IMR-90 (cell line): ENCODE measurements at regions not wholly inside any gene's neighbourhood (a gene's known extent, or its start where the extent isn't known, plus 50 kb on each side); places are given as distances from the start of the nearest gene placed in this dataset.
A peak's percentile ranks its signal among the peaks of the same experiment; 100 is the strongest.

Experiments used
- ATAC-seq: fragments of 200-7000 bp; cut with Tn5 transposase; 2 replicates; pipeline ENCODE4 v1.9.1; 2020; ENCODE audit warnings: low read depth, mild to moderate bottlenecking, moderate library complexity
- BruUV-seq: library from RNA; stranded (reverse); fragments of 400-500 nt; replicated peaks from 2 replicates; lab custom pipeline; 2021; lab: Mats Ljungman, UMichigan
- CTCF ChIA-PET: fragments of 300-600 bp; formaldehyde crosslinking; extraction: SDS; loops from one replicate; lab custom pipeline; 2021; ENCODE audit warnings: antibody characterized with exemption; lab: Yijun Ruan, JAX
- POLR2A ChIA-PET: fragments of 300-600 bp; sonication (Branson Sonifier 250); formaldehyde crosslinking; loops from one replicate; lab custom pipeline; 2022; ENCODE audit warnings: antibody characterized with exemption; ENCODE audit not compliant: unreplicated experiment; lab: Charles Lee
- DNase-seq: peaks from one replicate; pipeline ENCODE4 v3.0.0; 2013
- H2AFZ ChIP-seq: replicated peaks from 2 replicates; pipeline ENCODE3; 2013; ENCODE audit warnings: low read length, mild to moderate bottlenecking; ENCODE audit not compliant: poor library complexity
- H2AK5ac ChIP-seq: 2 replicates; pipeline ENCODE4 v1.6.1; 2013; ENCODE audit warnings: low read depth, low read length, inconsistent platforms
- H2AK9ac ChIP-seq: replicated peaks from 2 replicates; pipeline ENCODE3; 2013; ENCODE audit warnings: mild to moderate bottlenecking, low read depth, low read length, moderate library complexity; ENCODE audit not compliant: poor library complexity
- H2BK120ac ChIP-seq: 2 replicates; pipeline ENCODE4 v1.6.1; 2013; ENCODE audit warnings: low read depth, low read length, inconsistent platforms
- H2BK15ac ChIP-seq: 3 replicates; pipeline ENCODE4 v1.6.1; 2013; ENCODE audit warnings: low read depth, low read length, inconsistent platforms
- H2BK20ac ChIP-seq: 2 replicates; pipeline ENCODE4 v1.6.1; 2013; ENCODE audit warnings: low read depth, mild to moderate bottlenecking, inconsistent platforms, low read length, moderate library complexity
- H2BK5ac ChIP-seq: 2 replicates; pipeline ENCODE4 v1.6.1; 2013; ENCODE audit warnings: mild to moderate bottlenecking, low read depth, low read length, inconsistent platforms; ENCODE audit not compliant: poor library complexity, severe bottlenecking
- H3K14ac ChIP-seq: replicated peaks from 2 replicates; pipeline ENCODE4 v1.6.1; 2013; ENCODE audit warnings: low read depth, low read length, inconsistent platforms
- H3K18ac ChIP-seq: 2 replicates; pipeline ENCODE4 v1.6.1; 2013; ENCODE audit warnings: low read depth, low read length, control low read depth
- H3K23ac ChIP-seq: 2 replicates; pipeline ENCODE4 v1.6.1; 2013; ENCODE audit warnings: low read depth, low read length, inconsistent platforms
- H3K27ac ChIP-seq: 2 replicates; pipeline ENCODE4 v1.5.1; 2013; ENCODE audit warnings: mild to moderate bottlenecking, control low read depth, low read length; ENCODE audit not compliant: insufficient read depth
- H3K27me3 ChIP-seq: 2 replicates; pipeline ENCODE4 v1.6.1; 2013; ENCODE audit warnings: low read length; ENCODE audit not compliant: control insufficient read depth, insufficient read depth
- H3K36me3 ChIP-seq: 2 replicates; pipeline ENCODE4 v1.6.1; 2013; ENCODE audit warnings: low read length, mixed read lengths; ENCODE audit not compliant: control insufficient read depth, insufficient read depth
- H3K4ac ChIP-seq: 2 replicates; pipeline ENCODE4 v1.6.1; 2013; ENCODE audit warnings: low read depth, low read length, inconsistent platforms
- H3K4me1 ChIP-seq: 2 replicates; pipeline ENCODE4 v1.6.1; 2013; ENCODE audit warnings: low read length, mixed read lengths; ENCODE audit not compliant: control insufficient read depth, insufficient read depth
- H3K4me2 ChIP-seq: 2 replicates; pipeline ENCODE4 v1.6.1; 2013; ENCODE audit warnings: low read depth, mild to moderate bottlenecking, control low read depth, low read length, moderate library complexity
- H3K4me3 ChIP-seq: 2 replicates; pipeline ENCODE4 v1.5.1; 2013; ENCODE audit warnings: low read depth, mild to moderate bottlenecking, control low read depth, low read length, moderate library complexity; ENCODE audit not compliant: insufficient read depth
- H3K56ac ChIP-seq: 2 replicates; pipeline ENCODE4 v1.6.1; 2013; ENCODE audit warnings: low read length, inconsistent platforms; ENCODE audit not compliant: insufficient read depth; ENCODE audit errors: extremely low read depth
- H3K79me1 ChIP-seq, 2 experiments: 2 replicates each; pipeline ENCODE4 v1.6.1; 2013; ENCODE audit warnings: low read length in 2 of 2, inconsistent platforms in 1 of 2, low read depth in 1 of 2
- H3K9ac ChIP-seq: 2 replicates; pipeline ENCODE4 v1.6.1; 2013; ENCODE audit warnings: low read depth, low read length, control low read depth
- H3K9me1 ChIP-seq: 2 replicates; pipeline ENCODE4 v1.6.1; 2013; ENCODE audit warnings: low read length, inconsistent platforms; ENCODE audit not compliant: insufficient read depth
- H3K9me3 ChIP-seq: 2 replicates; pipeline ENCODE4 v1.6.1; 2013; ENCODE audit warnings: low read length; ENCODE audit not compliant: control insufficient read depth, insufficient read depth
- H4K20me1 ChIP-seq: 2 replicates; pipeline ENCODE4 v1.6.1; 2013; ENCODE audit warnings: low read length, inconsistent platforms; ENCODE audit not compliant: insufficient read depth
- H4K5ac ChIP-seq: 2 replicates; pipeline ENCODE4 v1.6.1; 2013; ENCODE audit warnings: mild to moderate bottlenecking, low read depth, low read length, control low read depth
- H4K8ac ChIP-seq, 2 experiments: 2 replicates each; pipeline ENCODE4 v1.6.1; 2013; ENCODE audit warnings: low read depth in 2 of 2, low read length in 2 of 2, control low read depth in 1 of 2, inconsistent platforms in 1 of 2
- H4K91ac ChIP-seq: 2 replicates; pipeline ENCODE4 v1.6.1; 2013; ENCODE audit warnings: low read depth, low read length, inconsistent platforms; ENCODE audit not compliant: insufficient read depth
- BHLHE40 ChIP-seq: fragments of 150-350 bp; IDR thresholded peaks from 2 replicates; pipeline ENCODE4 v1.6.1; 2016; ENCODE audit warnings: mild to moderate bottlenecking, low read depth, low read length
- CHD1 ChIP-seq: IDR thresholded peaks from 2 replicates; pipeline ENCODE4 v1.6.1; 2012; ENCODE audit warnings: low read depth, low read length, improper control_type of control experiment
- MAFK ChIP-seq: IDR thresholded peaks from 2 replicates; pipeline ENCODE4 v1.6.1; 2012; ENCODE audit warnings: low read depth, low read length, improper control_type of control experiment
- MAZ ChIP-seq: IDR thresholded peaks from 2 replicates; pipeline ENCODE4 v1.6.1; 2012; ENCODE audit warnings: low read depth, mild to moderate bottlenecking, low read length, improper control_type of control experiment, moderate library complexity, borderline replicate concordance
- NFE2L2 ChIP-seq: fragments of 150-350 bp; IDR thresholded peaks from 2 replicates; pipeline ENCODE4 v1.6.1; 2016; ENCODE audit warnings: low read depth, mild to moderate bottlenecking, low read length
- RAD21 ChIP-seq: IDR thresholded peaks from 2 replicates; pipeline ENCODE4 v1.6.1; 2012; ENCODE audit warnings: low read length, improper control_type of control experiment
- RCOR1 ChIP-seq: IDR thresholded peaks from 2 replicates; pipeline ENCODE4 v1.6.1; 2012; ENCODE audit warnings: mild to moderate bottlenecking, low read length, improper control_type of control experiment; ENCODE audit not compliant: insufficient replicate concordance
- RFX5 ChIP-seq: IDR thresholded peaks from 2 replicates; pipeline ENCODE4 v1.8.0; 2012; ENCODE audit warnings: low read depth, mild to moderate bottlenecking, low read length, moderate library complexity
- SMC3 ChIP-seq: fragments of 150-350 bp; IDR thresholded peaks from 2 replicates; pipeline ENCODE4 v1.6.1; 2016; ENCODE audit warnings: low read depth, mild to moderate bottlenecking, antibody characterized with exemption, low read length, moderate library complexity
- WGBS, 2 experiments: methylation state at CpG; one replicate each; pipeline versions ENCODE4 v1.1.5 to v1.1.7; 2013; ENCODE audit warnings: missing lambda C conversion rate in 2 of 2; ENCODE audit not compliant: insufficient read length in 1 of 2; ENCODE audit errors: extremely low coverage in 2 of 2; 5-methylcytosine and 5-hydroxymethylcytosine counted together
- dilution Hi-C: fragments of 300-500 bp; cut with HindIII; formaldehyde crosslinking; loops from one replicate; pipeline ENCODE4 v1.14.3; 2018; ENCODE audit warnings: low sequenced_read_pairs; ENCODE audit not compliant: unreplicated experiment
- in situ Hi-C: fragments of 300-500 bp; cut with MboI; formaldehyde crosslinking; loops from 3 replicates; pipeline ENCODE4 v1.14.3; 2019; ENCODE audit warnings: low sequenced_read_pairs, inconsistent platforms, mixed read lengths
- intact Hi-C: fragments of 100-400 bp; cut with micrococcal nuclease; formaldehyde crosslinking; loops from 2 replicates; pipeline ENCODE4 v1.10.0; 2022
- TF ChIP-seq, protein P1 (sequence below): conservative IDR thresholded peaks from 2 replicates; pipeline ENCODE4 v1.5.1; 2012; ENCODE audit warnings: mild to moderate bottlenecking, low read depth, low read length, improper control_type of control experiment
- TF ChIP-seq, protein P2 (sequence below): fragments of 150-350 bp; IDR thresholded peaks from 2 replicates; pipeline ENCODE4 v1.6.1; 2016; ENCODE audit warnings: low read depth, mild to moderate bottlenecking, low read length, moderate library complexity, borderline replicate concordance

DNA sequence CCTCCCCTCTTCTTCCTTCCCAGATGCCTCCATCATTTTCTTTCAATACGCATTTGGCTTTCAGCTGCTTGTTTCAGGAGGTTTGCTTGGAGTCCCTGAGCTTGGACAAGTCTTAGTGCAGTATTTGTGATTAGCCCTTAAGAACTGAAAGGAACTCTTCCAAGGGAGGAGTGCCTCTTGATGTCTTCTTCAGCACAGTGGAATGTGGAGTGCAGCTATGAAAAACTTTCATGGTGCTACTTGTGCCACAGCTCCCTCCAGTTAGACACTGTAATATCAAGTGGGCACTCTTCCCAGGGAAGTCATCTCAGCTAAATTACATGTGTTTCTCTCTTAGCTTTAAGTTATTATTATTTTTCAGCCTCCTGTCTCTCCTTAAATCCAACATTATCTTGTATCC lies 173.1 kb downstream of the NECTIN3 start:
- CTCF ChIA-PET: interaction anchor here (1.0 kb wide), 1 partner anchor 27 kb away, joined by 3 read pairs; no protein-coding TSS in a partner anchor

More for the DNA sequence above, 173.1 kb downstream of the NECTIN3 start:
- no peak overlapping the region for H3K27ac ChIP-seq
- dilution Hi-C loops (no loop called here), in situ Hi-C loops (no loop called here), intact Hi-C loops (loop anchor here (5.0 kb wide), 1 partner anchor 73 kb away; no protein-coding TSS in a partner anchor)
- H2BK20ac ChIP-seq: no peak overlapping the region
- peak overlapping the region; percentile 76; the same call in 1 of the 2 replicates for H3K4me2 ChIP-seq
- H2AK5ac ChIP-seq: no peak overlapping the region
- H4K91ac ChIP-seq: no peak overlapping the region
- no peak overlapping the region for H2BK5ac ChIP-seq
- no peak overlapping the region for H4K8ac ChIP-seq
- POLR2A ChIA-PET: no interaction called here
- peak; percentile 67; the same call in 1 of the 2 replicates for ATAC-seq
- H3K4me3 ChIP-seq: no peak overlapping the region; the same call in 1 of the 2 replicates
- H3K9me3 ChIP-seq: peaks cover 5% of the 10 kb centered on the region
- H2AFZ ChIP-seq: no peak overlapping the region
- peaks cover 2% of the 10 kb centered on the region; the same call in 1 of the 2 replicates for H3K4me1 ChIP-seq
- H3K9ac ChIP-seq: no peak overlapping the region
- H4K5ac ChIP-seq: peak overlapping the region; percentile 48; the same call in 1 of the 2 replicates
- no peak overlapping the region for H3K56ac ChIP-seq
- H4K20me1 ChIP-seq: no peaks in the 10 kb centered on the region
- no peak overlapping the region for H3K4ac ChIP-seq
- no CpG with 5 or more reads among the region's 1 CpG for WGBS, 2 experiments
- H3K36me3 ChIP-seq: no peaks in the 10 kb centered on the region
- H3K14ac ChIP-seq: no peak overlapping the region
- H3K23ac ChIP-seq: no peak overlapping the region
- H3K18ac ChIP-seq: peak overlapping the region; percentile 35; the same call in 1 of the 2 replicates
- TF ChIP-seq, protein P1, sequence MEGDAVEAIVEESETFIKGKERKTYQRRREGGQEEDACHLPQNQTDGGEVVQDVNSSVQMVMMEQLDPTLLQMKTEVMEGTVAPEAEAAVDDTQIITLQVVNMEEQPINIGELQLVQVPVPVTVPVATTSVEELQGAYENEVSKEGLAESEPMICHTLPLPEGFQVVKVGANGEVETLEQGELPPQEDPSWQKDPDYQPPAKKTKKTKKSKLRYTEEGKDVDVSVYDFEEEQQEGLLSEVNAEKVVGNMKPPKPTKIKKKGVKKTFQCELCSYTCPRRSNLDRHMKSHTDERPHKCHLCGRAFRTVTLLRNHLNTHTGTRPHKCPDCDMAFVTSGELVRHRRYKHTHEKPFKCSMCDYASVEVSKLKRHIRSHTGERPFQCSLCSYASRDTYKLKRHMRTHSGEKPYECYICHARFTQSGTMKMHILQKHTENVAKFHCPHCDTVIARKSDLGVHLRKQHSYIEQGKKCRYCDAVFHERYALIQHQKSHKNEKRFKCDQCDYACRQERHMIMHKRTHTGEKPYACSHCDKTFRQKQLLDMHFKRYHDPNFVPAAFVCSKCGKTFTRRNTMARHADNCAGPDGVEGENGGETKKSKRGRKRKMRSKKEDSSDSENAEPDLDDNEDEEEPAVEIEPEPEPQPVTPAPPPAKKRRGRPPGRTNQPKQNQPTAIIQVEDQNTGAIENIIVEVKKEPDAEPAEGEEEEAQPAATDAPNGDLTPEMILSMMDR: no peak
- TF ChIP-seq NFE2L2 (no peak), CHD1 (no peak), BHLHE40 (no peak), RCOR1 (no peak), MAFK (no peak), RFX5 (no peak), MAZ (no peak), SMC3 (no peak), RAD21 (no peak)
- TF ChIP-seq, protein P2, sequence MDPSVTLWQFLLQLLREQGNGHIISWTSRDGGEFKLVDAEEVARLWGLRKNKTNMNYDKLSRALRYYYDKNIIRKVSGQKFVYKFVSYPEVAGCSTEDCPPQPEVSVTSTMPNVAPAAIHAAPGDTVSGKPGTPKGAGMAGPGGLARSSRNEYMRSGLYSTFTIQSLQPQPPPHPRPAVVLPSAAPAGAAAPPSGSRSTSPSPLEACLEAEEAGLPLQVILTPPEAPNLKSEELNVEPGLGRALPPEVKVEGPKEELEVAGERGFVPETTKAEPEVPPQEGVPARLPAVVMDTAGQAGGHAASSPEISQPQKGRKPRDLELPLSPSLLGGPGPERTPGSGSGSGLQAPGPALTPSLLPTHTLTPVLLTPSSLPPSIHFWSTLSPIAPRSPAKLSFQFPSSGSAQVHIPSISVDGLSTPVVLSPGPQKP: no peak
- no peak overlapping the region for H2BK120ac ChIP-seq
- H2BK15ac ChIP-seq: no peak overlapping the region
- H3K79me1 ChIP-seq: no peaks in the 10 kb centered on the region
- no peaks in the 10 kb centered on the region; the same call in 1 of the 2 replicates for H3K9me1 ChIP-seq
- BruUV-seq: no TSS peak
- H2AK9ac ChIP-seq: no peak overlapping the region
- DNase-seq: peak; percentile 24
- no peaks in the 10 kb centered on the region for H3K27me3 ChIP-seq
